PC-3 (cell line): ENCODE measurements at regions not wholly inside any gene's neighbourhood (a gene's known extent, or its start where the extent isn't known, plus 50 kb on each side); places are given as distances from the start of the nearest gene placed in this dataset.

Experiments
- ATAC-seq: fragments of 200-7000 bp; cut with Tn5 transposase; 2 replicates; pipeline ENCODE4 v1.9.1; 2020; ENCODE audit warnings: mild to moderate bottlenecking, moderate library complexity
- BruUV-seq: library from RNA; stranded (reverse); fragments of 400-500 nt; replicated peaks from 2 replicates; lab custom pipeline; 2021; lab: Mats Ljungman, UMichigan
- CTCF ChIA-PET: fragments of 300-600 bp; sonication (Branson Sonifier 250); formaldehyde crosslinking; loops from one replicate; lab custom pipeline; 2022; ENCODE audit warnings: antibody characterized with exemption; lab: Charles Lee
- POLR2A ChIA-PET: fragments of 300-600 bp; sonication (Branson Sonifier 250); formaldehyde crosslinking; loops from one replicate; lab custom pipeline; 2022; ENCODE audit warnings: antibody characterized with exemption; ENCODE audit not compliant: unreplicated experiment; lab: Charles Lee
- DNase-seq: peaks from one replicate; pipeline ENCODE4 v3.0.0-alpha.2; 2015
- H2AFZ ChIP-seq: fragments of 300-600 bp; sonication (generic); 2 replicates; pipeline ENCODE4 v1.6.0; 2016; ENCODE audit warnings: antibody characterized with exemption, low read length
- H3F3A ChIP-seq: fragments of 300-600 bp; sonication (generic); one replicate; pipeline ENCODE4 v1.6.0; 2017; ENCODE audit warnings: antibody characterized with exemption, low read length, control low read depth, mild to moderate bottlenecking; ENCODE audit not compliant: unreplicated experiment
- H3K27ac ChIP-seq: fragments of 300-600 bp; sonication (generic); 2 replicates; pipeline ENCODE4 v1.5.1; 2016; ENCODE audit warnings: mild to moderate bottlenecking, low read length
- H3K27me3 ChIP-seq: fragments of 300-600 bp; sonication (generic); 2 replicates; pipeline ENCODE4 v1.6.1; 2016; ENCODE audit warnings: low read length, mixed read lengths
- H3K36me3 ChIP-seq: fragments of 300-600 bp; sonication (generic); 2 replicates; pipeline ENCODE4 v1.6.1; 2016; ENCODE audit warnings: low read depth, mixed run types, low read length, mixed read lengths
- H3K4me1 ChIP-seq: fragments of 300-600 bp; sonication (generic); 2 replicates; pipeline ENCODE4 v1.5.1; 2016; ENCODE audit warnings: low read length; ENCODE audit not compliant: insufficient read depth
- H3K4me2 ChIP-seq: fragments of 300-600 bp; sonication (generic); 2 replicates; pipeline ENCODE4 v1.6.0; 2016; ENCODE audit warnings: low read length
- H3K4me3 ChIP-seq: fragments of 300-600 bp; sonication (generic); 2 replicates; pipeline ENCODE4 v1.5.1; 2016; ENCODE audit warnings: mild to moderate bottlenecking, low read length, mixed read lengths
- H3K79me2 ChIP-seq: fragments of 300-600 bp; sonication (generic); 2 replicates; pipeline ENCODE4 v1.6.1; 2017; ENCODE audit warnings: low read length, mixed read lengths
- H3K9ac ChIP-seq: fragments of 300-600 bp; sonication (generic); 2 replicates; pipeline ENCODE4 v1.6.0; 2016; ENCODE audit warnings: mild to moderate bottlenecking, low read length
- H3K9me2 ChIP-seq: fragments of 300-600 bp; sonication (generic); replicated peaks from 2 replicates; pipeline ENCODE4 v1.6.1; 2016; ENCODE audit warnings: mixed run types, low read length, mixed read lengths
- H3K9me3 ChIP-seq: fragments of 300-600 bp; sonication (generic); 2 replicates; pipeline ENCODE4 v1.6.1; 2016; ENCODE audit warnings: low read length, mixed read lengths
- H4K20me1 ChIP-seq: fragments of 300-600 bp; sonication (generic); 2 replicates; pipeline ENCODE4 v1.6.1; 2016; ENCODE audit warnings: low read length, mixed read lengths
- CTCF ChIP-seq: fragments of 300-600 bp; sonication (generic); conservative IDR thresholded peaks from 2 replicates; pipeline ENCODE4 v1.5.1; 2017; ENCODE audit warnings: antibody characterized with exemption, low read depth, mild to moderate bottlenecking, low read length
- EZH2 ChIP-seq: fragments of 300-600 bp; sonication (generic); IDR thresholded peaks from one replicate; pipeline ENCODE4 v1.6.1; 2017; ENCODE audit warnings: antibody characterized with exemption, mild to moderate bottlenecking, low read length; ENCODE audit not compliant: unreplicated experiment
- EZH2phosphoT487 ChIP-seq: fragments of 300-600 bp; sonication (generic); IDR thresholded peaks from 2 replicates; pipeline ENCODE4 v1.6.1; 2018; ENCODE audit warnings: mild to moderate bottlenecking, antibody characterized with exemption, low read length, borderline replicate concordance
- intact Hi-C: fragments of 100-400 bp; cut with micrococcal nuclease; formaldehyde crosslinking; loops from 2 replicates; pipeline ENCODE4 v1.9.0; 2023

DNA sequence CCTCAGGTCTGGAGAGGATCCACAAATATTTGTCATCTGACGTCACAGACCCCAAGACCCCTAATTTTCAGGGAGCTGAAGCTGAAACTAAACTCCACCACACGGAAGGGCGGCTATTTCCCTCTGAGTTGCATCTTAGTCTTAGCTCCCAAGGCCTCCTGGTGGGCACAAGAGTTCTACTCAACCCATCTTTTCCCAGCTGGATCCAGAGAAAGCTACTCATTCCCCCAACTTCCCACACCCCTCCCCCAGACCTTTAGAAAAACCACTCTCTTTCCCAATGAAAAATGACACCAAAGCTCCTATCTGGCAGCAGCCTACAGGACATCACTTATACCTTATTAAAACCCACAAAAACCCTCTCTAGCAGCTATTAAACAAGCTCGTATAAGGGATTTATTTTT is 67.1 kb upstream of the SLC1A1 start:
- Histone ChIP-seq H4K20me1 (no peaks in the 10 kb centered on the region), H3K27ac (no peak overlapping the region), H3K4me2 (no peak overlapping the region), H2AFZ (no peak overlapping the region), H3K9ac (no peak overlapping the region), H3K9me2 (no peaks in the 10 kb centered on the region), H3F3A (no peaks in the 10 kb centered on the region), H3K9me3 (no peaks in the 10 kb centered on the region), H3K27me3 (no peaks in the 10 kb centered on the region), H3K4me1 (peaks cover 9% of the 10 kb centered on the region), H3K79me2 (no peaks in the 10 kb centered on the region), H3K36me3 (no peaks in the 10 kb centered on the region), H3K4me3 (no peak overlapping the region)
- intact Hi-C loops: no loop called here
- ChIA-PET CTCF (no interaction called here), POLR2A (no interaction called here)
- no peak for DNase-seq
- TF ChIP-seq EZH2phosphoT487 (no peak), CTCF (no peak), EZH2 (no peak)
- BruUV-seq: no TSS peak
- ATAC-seq: no peak

- TF ChIP-seq EZH2phosphoT487: no peak
- DNase-seq (no peak), ATAC-seq (0 out of 2 replicates have a peak, but pooled peaks have one; percentile 13)
- H3K9me3 ChIP-seq: no peaks in the 10 kb centered on the region
- no peaks in the 10 kb centered on the region for H3K36me3 ChIP-seq
- H4K20me1 ChIP-seq: no peaks in the 10 kb centered on the region
- no peak overlapping the region for H3K4me2 ChIP-seq
- H3K27me3 ChIP-seq: no peaks in the 10 kb centered on the region
- H3F3A ChIP-seq: no peaks in the 10 kb centered on the region
- POLR2A ChIA-PET: no interaction called here
- H2AFZ ChIP-seq: no peak overlapping the region
- H3K9me2 ChIP-seq: no peaks in the 10 kb centered on the region
- intact Hi-C loops: no loop called here
- H3K4me1 ChIP-seq: peaks cover 9% of the 10 kb centered on the region
- no peak overlapping the region for H3K27ac ChIP-seq
- no TSS peak for BruUV-seq
- no peaks in the 10 kb centered on the region for H3K79me2 ChIP-seq
- H3K4me3 ChIP-seq: no peak overlapping the region
- CTCF ChIA-PET: no interaction called here
- H3K9ac ChIP-seq: no peak overlapping the region
Observed at GRCh38 chr9:4422495-4422894, 67.8 kb upstream of the SLC1A1 start.

DNA sequence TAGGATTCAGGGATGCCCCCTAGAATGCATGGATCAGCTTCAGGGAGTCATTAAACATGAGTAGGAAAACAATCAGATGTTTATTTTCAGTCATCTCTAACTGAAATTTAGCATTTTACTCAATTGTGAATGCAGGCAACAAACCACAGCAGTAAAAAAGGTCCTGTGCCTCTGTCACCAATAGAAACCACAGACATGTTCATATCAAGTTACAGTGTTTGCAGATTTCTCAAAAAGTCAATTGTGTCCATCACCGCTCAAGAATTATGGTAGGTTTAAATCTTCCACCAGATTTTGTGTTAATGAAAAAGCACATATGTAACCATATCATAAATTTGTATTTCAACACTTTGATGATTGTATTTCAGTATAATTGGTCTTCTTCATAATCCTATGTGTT is 68.4 kb upstream of the SLC1A1 start:
- H3K4me3 ChIP-seq: no peak overlapping the region
- H3K9ac ChIP-seq: no peak overlapping the region
- no peak overlapping the region for H2AFZ ChIP-seq
- H4K20me1 ChIP-seq: no peaks in the 10 kb centered on the region
- no peaks in the 10 kb centered on the region for H3K79me2 ChIP-seq
- intact Hi-C loops: no loop called here
- DNase-seq (peak; percentile 37), ATAC-seq (peak; percentile 72)
- TF ChIP-seq EZH2 (no peak), EZH2phosphoT487 (no peak), CTCF (no peak)
- no peak overlapping the region for H3K4me2 ChIP-seq
- H3K27ac ChIP-seq: no peak overlapping the region
- peaks cover 9% of the 10 kb centered on the region for H3K4me1 ChIP-seq
- no peaks in the 10 kb centered on the region for H3K9me3 ChIP-seq
- H3F3A ChIP-seq: no peaks in the 10 kb centered on the region
- no peaks in the 10 kb centered on the region for H3K9me2 ChIP-seq
- H3K27me3 ChIP-seq: no peaks in the 10 kb centered on the region
- no TSS peak for BruUV-seq
- no peaks in the 10 kb centered on the region for H3K36me3 ChIP-seq
- ChIA-PET POLR2A (no interaction called here), CTCF (no interaction called here)
